Neural cell (in vitro differentiated cells): ENCODE measurements at regions not wholly inside any gene's neighbourhood (a gene's known extent, or its start where the extent isn't known, plus 50 kb on each side); places are given as distances from the start of the nearest gene placed in this dataset.

Source experiments
- H2AFZ ChIP-seq: fragments of 200-600, 300-800 bp; sonication (generic), shearing (Covaris generic); 2 replicates; pipeline ENCODE4 v1.6.0; 2014; ENCODE audit warnings: low read depth, mild to moderate bottlenecking, antibody characterized with exemption, low read length, moderate library complexity
- H3F3A ChIP-seq: fragments of 200-600 bp; shearing (Covaris generic); 2 replicates; pipeline ENCODE4 v1.6.1; 2016; ENCODE audit warnings: mild to moderate bottlenecking, moderate library complexity, mixed read lengths, antibody characterized with exemption, low read length; ENCODE audit not compliant: insufficient read depth, poor library complexity, severe bottlenecking
- H3K27ac ChIP-seq: fragments of 200-600, 300-800 bp; sonication (generic), shearing (Covaris generic); 2 replicates; pipeline ENCODE4 v1.5.1; 2014; ENCODE audit warnings: mild to moderate bottlenecking, low read length, moderate library complexity
- H3K27me3 ChIP-seq: fragments of 300-800, 200-600 bp; sonication (generic), shearing (Covaris generic); 2 replicates; pipeline ENCODE4 v1.6.0; 2014; ENCODE audit warnings: mild to moderate bottlenecking, low read depth, low read length, moderate library complexity; ENCODE audit not compliant: insufficient read depth
- H3K36me3 ChIP-seq: fragments of 300-800, 200-600 bp; sonication (generic), shearing (Covaris generic); 2 replicates; pipeline ENCODE4 v1.5.1; 2014; ENCODE audit warnings: mild to moderate bottlenecking, antibody characterized with exemption, low read length, moderate library complexity; ENCODE audit not compliant: insufficient read depth
- H3K4me2 ChIP-seq: fragments of 300-800, 200-600 bp; sonication (generic), shearing (Covaris generic); 2 replicates; pipeline ENCODE4 v1.6.0; 2014; ENCODE audit warnings: mild to moderate bottlenecking, low read length
- H3K4me3 ChIP-seq: fragments of 300-800, 200-600 bp; sonication (generic), shearing (Covaris generic); 2 replicates; pipeline ENCODE4 v1.5.1; 2014; ENCODE audit warnings: mild to moderate bottlenecking, low read length, moderate library complexity
- H3K79me2 ChIP-seq: fragments of 200-600 bp; shearing (Covaris generic); replicated peaks from 2 replicates; pipeline ENCODE4 v1.6.0; 2014; ENCODE audit warnings: mild to moderate bottlenecking, low read length, moderate library complexity; ENCODE audit not compliant: insufficient read depth
- H3K9ac ChIP-seq: fragments of 300-800, 200-600 bp; sonication (generic), shearing (Covaris generic); 2 replicates; pipeline ENCODE4 v1.6.1; 2016; ENCODE audit warnings: mild to moderate bottlenecking, low read length, mixed read lengths
- H3K9me2 ChIP-seq: fragments of 200-600 bp; shearing (Covaris generic); 2 replicates; pipeline ENCODE4 v1.6.1; 2016; ENCODE audit warnings: mild to moderate bottlenecking, low read length, mixed read lengths; ENCODE audit not compliant: insufficient read depth
- H3K9me3 ChIP-seq: fragments of 200-600, 300-800 bp; sonication (generic), shearing (Covaris generic); 2 replicates; pipeline ENCODE4 v1.6.1; 2016; ENCODE audit warnings: mild to moderate bottlenecking, mixed run types, low read length, moderate library complexity, mixed read lengths
- H4K20me1 ChIP-seq: fragments of 200-600 bp; shearing (Covaris generic); 2 replicates; pipeline ENCODE4 v1.6.1; 2016; ENCODE audit warnings: mild to moderate bottlenecking, mixed run types; ENCODE audit not compliant: insufficient read depth
- CTCF ChIP-seq: fragments of 450-650 bp; IDR thresholded peaks from 2 replicates; pipeline ENCODE4 v1.5.1; 2014; ENCODE audit warnings: antibody characterized with exemption, mild to moderate bottlenecking, moderate library complexity; ENCODE audit not compliant: poor library complexity, severe bottlenecking
- EP300 ChIP-seq: fragments of 450-650 bp; conservative IDR thresholded peaks from 2 replicates; pipeline ENCODE4 v1.6.1; 2014; ENCODE audit warnings: antibody characterized with exemption, mild to moderate bottlenecking, moderate library complexity; ENCODE audit not compliant: poor library complexity, severe bottlenecking
- EZH2 ChIP-seq: fragments of 200-600, 300-800 bp; shearing (Covaris generic), sonication (generic); IDR thresholded peaks from 2 replicates; pipeline ENCODE4 v1.6.1; 2014; ENCODE audit warnings: antibody characterized with exemption, low read length, borderline replicate concordance, mild to moderate bottlenecking; ENCODE audit not compliant: insufficient read depth, poor library complexity, severe bottlenecking
- MXI1 ChIP-seq: fragments of 450-650 bp; conservative IDR thresholded peaks from 2 replicates; pipeline ENCODE4 v1.6.1; 2014; ENCODE audit warnings: antibody characterized with exemption, mild to moderate bottlenecking; ENCODE audit not compliant: poor library complexity, severe bottlenecking
- POLR2AphosphoS5 ChIP-seq: IDR thresholded peaks from 2 replicates; pipeline ENCODE4 v1.6.1; 2012
- RAD21 ChIP-seq: fragments of 450-650 bp; conservative IDR thresholded peaks from 2 replicates; pipeline ENCODE4 v1.6.1; 2014; ENCODE audit warnings: antibody characterized with exemption, mild to moderate bottlenecking, moderate library complexity
- REST ChIP-seq: IDR thresholded peaks from 2 replicates; pipeline ENCODE4 v1.6.1; 2012; ENCODE audit warnings: borderline replicate concordance
- SMC3 ChIP-seq: fragments of 450-650 bp; conservative IDR thresholded peaks from 2 replicates; pipeline ENCODE4 v1.6.1; 2014; ENCODE audit warnings: antibody characterized with exemption, mild to moderate bottlenecking, moderate library complexity; ENCODE audit not compliant: poor library complexity
- TAF1 ChIP-seq: IDR thresholded peaks from 2 replicates; pipeline ENCODE4 v1.6.1; 2012; ENCODE audit warnings: low read depth

GRCh38 chr16:17839907-17840306, 369.1 kb upstream of the XYLT1 start:
- H3K36me3 ChIP-seq: no peaks in the 10 kb centered on the region
- no peaks in the 10 kb centered on the region for H3K27me3 ChIP-seq
- no peaks in the 10 kb centered on the region for H3K79me2 ChIP-seq
- H3K9me2 ChIP-seq: no peaks in the 10 kb centered on the region
- no peak overlapping the region for H3K9ac ChIP-seq
- H3K27ac ChIP-seq: no peak overlapping the region
- H3K4me3 ChIP-seq: no peak overlapping the region
- TF ChIP-seq EP300 (no peak), EZH2 (no peak), CTCF (no peak), POLR2AphosphoS5 (no peak), MXI1 (no peak), REST (no peak), RAD21 (no peak), SMC3 (no peak), TAF1 (no peak)
- no peaks in the 10 kb centered on the region for H3F3A ChIP-seq
- H4K20me1 ChIP-seq: no peaks in the 10 kb centered on the region
- H3K4me2 ChIP-seq: peak overlapping the region; percentile 2
- no peaks in the 10 kb centered on the region for H3K9me3 ChIP-seq
- H2AFZ ChIP-seq: no peak overlapping the region

- Histone ChIP-seq H3K36me3 (no peaks in the 10 kb centered on the region), H3K9me3 (no peaks in the 10 kb centered on the region), H3K4me2 (no peak overlapping the region), H3K27ac (no peak overlapping the region), H3F3A (no peaks in the 10 kb centered on the region), H4K20me1 (no peaks in the 10 kb centered on the region), H3K27me3 (no peaks in the 10 kb centered on the region), H2AFZ (no peak overlapping the region), H3K9me2 (no peaks in the 10 kb centered on the region), H3K9ac (no peak overlapping the region), H3K79me2 (no peaks in the 10 kb centered on the region), H3K4me3 (no peak overlapping the region)
- TF ChIP-seq SMC3: no peak
- no peak for TF ChIP-seq EP300
- TF ChIP-seq REST: no peak
- TF ChIP-seq EZH2: no peak
- TF ChIP-seq MXI1: no peak
- no peak for TF ChIP-seq RAD21
- no peak for TF ChIP-seq TAF1
- no peak for TF ChIP-seq POLR2AphosphoS5
- TF ChIP-seq CTCF: no peak
Measured at GRCh38 chr16:17839272-17839671, 368.5 kb upstream of the XYLT1 start.
